GM18867 (cell line): ENCODE measurements at regions not wholly inside any gene's neighbourhood (a gene's known extent, or its start where the extent isn't known, plus 50 kb on each side); places are given as distances from the start of the nearest gene placed in this dataset.

ENCODE experiments used
- ATAC-seq: cut with Tn5 transposase; IDR thresholded peaks from one replicate; pipeline ENCODE4 v1.9.1; 2021; ENCODE audit warnings: mild to moderate bottlenecking, moderate library complexity; ENCODE audit not compliant: unreplicated experiment

DNA sequence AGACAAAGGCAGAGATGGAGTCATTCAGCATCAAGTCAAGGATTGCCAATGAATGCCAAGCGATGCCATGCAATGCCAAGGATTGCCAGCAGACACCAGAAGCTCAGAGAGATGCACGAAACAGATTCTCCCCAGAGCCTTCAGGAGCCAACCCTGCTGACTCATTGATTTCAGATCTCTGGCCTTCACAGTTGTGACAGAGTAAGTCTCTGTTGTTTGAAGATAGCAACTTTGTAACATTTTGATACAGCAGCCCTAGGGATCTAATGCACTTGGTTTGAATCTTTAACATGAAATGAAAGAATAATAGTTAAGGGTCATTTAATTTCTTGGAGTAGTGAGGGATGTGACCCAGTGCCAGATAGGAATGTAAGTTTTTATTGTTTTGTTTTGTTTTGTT lies 287.4 kb upstream of the RUNX1 start:
- no peak for ATAC-seq

GRCh38 chr21:35335951-35336446 lies 286.9 kb upstream of the RUNX1 start:
- no peak for ATAC-seq

DNA sequence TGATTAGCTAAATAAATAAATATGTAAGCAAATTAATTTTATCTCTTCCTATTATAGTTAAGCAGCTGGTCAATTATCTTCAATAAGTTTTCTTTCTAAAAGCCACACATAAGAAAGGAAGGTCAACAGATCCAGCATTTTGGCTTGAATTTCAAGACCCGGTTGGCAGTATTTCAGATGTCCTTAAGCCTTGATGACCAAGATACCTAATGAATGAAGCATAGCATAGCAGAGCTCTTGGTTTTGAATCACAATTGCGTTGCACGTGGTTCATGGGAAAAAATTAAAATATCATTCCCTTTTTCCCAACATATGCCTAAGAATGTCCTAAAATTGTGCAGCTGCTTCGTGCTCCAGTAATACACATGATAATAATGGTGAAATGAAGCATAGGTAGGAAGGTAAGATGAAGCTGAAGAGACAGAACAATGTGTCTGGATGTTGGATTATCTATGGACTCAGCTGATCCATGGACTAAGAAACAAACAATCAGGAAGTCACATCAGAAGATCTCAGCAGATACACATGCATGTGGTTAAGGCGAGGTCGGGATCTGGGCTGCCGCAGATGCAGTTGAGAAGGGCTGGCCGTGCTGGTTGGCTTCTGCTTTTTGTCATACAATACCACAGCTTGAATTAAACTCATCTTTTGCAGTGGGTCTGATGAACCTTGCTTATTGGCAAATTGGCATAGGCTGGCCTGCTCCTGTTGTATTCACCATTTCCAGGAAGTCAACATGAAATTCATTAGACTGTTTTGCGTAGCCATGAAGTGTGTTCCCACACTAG lies 284.9 kb upstream of the RUNX1 start:
- no peak for ATAC-seq

DNA sequence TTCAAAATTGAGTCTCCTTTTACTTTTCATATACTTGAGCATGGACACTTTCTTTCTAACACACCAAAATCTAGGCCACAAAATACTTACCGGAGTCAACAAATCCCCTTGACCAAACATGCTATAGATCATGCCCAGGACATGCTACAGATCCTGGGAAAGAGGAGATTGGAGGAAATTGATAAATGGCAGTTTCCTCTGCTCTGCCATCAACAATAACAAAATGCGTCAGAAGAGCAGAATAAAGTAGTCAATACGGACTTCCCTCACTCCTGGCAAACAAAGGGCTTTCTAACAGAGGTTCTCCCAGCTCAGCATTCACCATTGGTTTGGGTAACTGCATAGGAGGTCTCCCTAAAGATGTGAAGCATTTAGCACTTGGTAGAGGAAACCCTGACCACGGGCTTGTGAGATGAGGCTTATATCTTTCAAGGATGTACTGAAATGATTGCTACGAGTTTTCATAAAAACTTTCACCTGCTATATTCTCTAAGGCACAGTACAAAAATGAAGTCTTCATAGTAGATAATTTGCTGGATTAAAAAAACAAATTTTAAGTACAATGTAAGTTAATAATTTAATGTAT lies 283.8 kb upstream of the RUNX1 start:
- no peak for ATAC-seq

DNA sequence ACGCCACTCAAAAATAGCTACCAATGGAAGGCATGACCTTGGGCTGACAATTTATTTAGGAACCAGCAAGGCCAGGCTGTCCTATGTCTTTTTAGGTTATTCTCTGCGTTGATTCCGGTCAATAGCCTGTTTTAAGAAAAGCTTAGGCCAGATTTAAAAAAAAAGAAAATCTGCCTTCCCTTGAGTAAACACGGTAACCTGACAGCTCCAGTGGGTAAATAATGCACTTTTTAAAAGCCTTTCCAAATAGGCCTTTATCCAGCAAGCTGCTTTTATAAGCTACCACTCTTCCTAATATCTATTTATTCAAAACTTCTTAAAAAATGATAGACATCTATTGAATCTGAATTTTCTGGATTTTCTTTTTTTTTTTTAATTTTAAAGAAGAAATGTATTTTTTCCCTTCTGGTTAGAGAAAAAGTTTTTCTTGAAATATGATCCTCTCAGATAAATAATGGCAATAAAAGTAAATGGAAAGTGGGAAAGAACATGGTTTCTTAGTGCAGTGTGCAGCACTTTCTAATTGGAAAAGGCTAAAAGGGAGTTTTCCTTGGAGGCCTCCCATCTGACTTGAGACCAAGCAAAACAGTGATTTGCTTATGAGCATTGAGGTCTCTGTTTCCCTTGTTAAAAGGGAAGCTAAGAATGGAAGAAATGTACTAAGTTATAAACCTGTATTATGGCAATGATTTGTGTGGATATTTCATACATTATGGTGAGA lies 281.0 kb upstream of the RUNX1 start:
- no peak for ATAC-seq

- no peak for ATAC-seq
Observed at GRCh38 chr21:35328856-35329455, 279.9 kb upstream of the RUNX1 start.

DNA sequence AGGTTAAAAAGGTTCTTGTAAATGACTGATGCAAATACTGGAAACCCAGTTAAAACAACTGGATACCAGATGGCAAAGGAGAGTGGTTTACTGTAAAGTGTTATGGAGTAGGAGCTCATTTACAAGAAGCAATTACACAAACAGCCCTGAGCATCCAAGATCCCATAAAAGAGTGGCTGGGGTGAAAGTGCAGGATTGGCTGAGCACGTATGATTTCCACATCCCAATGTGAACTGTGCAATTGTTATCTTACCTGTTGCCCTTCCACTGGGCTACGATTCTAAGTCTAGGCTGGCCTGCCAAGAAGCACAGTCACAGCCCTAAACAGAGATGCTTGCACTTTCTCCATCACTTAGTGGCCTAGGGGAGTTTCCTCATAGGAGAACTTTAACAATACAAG lies 277.6 kb upstream of the RUNX1 start:
- no peak for ATAC-seq

DNA sequence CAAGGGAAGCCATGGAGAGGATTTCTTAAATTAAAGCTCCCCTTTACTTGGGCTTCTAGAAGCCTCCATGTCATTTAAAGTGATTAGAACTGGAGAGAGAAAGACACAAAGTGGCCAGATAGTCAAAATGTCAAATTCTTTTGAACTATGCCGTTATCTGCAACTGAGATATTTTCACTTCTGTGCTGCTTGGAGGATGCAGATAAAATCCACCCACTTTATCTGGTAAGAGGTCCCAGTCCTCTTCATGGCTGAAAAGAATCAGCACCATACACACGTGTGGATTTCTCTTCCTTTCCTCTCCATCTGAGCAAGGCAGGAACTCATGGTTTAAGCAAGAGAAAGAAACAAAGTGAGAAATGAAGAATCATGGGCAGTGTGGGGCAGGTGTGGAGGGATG lies 276.9 kb upstream of the RUNX1 start:
- ATAC-seq = no peak

GRCh38 chr21:35324372-35325220 lies 275.5 kb upstream of the RUNX1 start:
- ATAC-seq = no peak

DNA sequence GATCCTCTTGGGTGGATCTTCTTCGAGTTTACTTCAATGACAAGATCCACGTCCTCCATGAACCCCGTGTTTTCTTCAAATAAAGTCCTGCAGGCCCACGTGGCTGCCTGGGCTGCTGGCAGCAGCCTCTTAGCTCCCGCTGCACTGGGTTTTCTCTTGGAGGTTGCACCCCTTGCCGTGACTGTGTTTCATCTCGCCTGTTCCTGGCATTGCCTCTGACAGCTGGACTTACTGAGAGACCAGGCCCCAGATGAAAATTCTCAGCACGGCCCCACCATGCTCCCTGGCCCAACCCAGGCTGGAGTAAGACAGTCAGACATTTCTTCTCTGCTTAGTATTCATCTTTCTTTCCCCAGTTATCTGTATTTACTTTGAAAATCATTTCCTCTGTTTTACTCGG lies 274.8 kb upstream of the RUNX1 start:
- no peak for ATAC-seq

- ATAC-seq = no peak
Observed at GRCh38 chr21:35321322-35322200, 272.5 kb upstream of the RUNX1 start.

DNA sequence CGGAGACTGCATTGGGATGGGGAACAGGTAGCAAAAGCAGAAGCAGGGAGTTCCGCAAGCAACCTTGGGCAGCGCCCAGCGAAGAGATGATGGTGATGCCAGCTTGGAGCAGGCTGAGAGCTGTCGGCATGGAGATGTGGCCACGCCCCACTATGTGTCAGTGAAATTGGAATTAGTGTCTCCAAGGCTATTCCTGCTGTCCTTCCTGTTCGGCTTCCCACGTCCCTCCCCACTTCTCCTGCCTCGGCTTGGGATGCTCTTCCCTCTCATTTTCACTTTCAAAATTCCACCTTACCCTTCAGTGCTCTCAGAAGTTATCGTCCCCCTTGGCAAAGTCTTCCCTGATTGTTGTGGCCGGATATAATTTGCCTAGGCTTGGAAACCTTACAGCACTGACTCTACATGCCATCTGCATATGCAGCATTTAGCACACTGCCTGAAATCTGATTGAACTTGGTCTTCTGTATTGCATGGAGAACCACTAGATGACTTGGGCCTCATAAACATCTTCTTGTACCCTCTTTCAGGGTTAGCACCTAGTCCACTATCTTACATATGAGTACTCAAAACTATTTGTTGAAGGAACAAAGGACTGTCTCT lies 270.7 kb upstream of the RUNX1 start:
- ATAC-seq = no peak

DNA sequence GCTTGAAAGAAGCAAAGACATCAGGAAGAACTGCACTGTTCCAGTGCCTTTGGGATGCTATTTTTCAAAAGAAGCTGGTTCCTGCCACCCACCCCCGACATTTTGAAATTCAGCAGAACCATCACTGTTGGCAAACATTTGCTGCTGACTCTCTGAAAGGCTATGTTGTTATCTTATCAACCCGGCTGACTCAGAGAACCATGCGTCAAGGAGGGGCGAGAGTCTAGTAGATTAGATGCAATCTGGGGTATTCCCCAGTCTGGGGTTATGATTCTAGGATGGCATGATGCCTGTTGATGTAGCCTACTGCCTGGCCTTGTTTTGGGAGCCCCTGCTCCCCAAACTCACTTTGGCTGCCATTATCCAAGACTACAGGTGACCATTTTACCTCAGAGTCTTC lies 267.8 kb upstream of the RUNX1 start:
- no peak for ATAC-seq

DNA sequence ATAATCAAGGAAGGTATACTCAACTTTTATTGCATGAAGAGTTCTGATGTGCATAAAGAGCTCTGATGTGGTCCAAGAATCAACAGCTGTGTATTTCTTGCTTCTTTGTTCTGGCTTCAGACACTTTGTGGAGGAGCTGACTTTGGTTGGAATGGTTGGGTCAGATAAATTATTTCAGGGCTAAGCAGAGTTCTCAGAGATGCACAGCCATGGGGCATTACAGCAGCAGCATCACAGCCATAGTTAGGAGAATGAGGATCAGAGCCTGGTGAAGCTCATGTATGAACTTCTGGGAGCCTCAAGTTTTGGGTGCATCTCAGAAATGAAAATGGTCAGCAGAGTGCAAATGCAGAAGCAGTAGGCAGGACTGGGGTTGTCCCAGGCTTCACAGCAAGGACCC lies 267.4 kb upstream of the RUNX1 start:
- ATAC-seq = no peak

GRCh38 chr21:35314857-35315582 lies 265.9 kb upstream of the RUNX1 start:
- ATAC-seq = no peak

- ATAC-seq = no peak
Observed at GRCh38 chr21:35311985-35312384, 262.9 kb upstream of the RUNX1 start.

GRCh38 chr21:35309316-35309715 lies 260.2 kb upstream of the RUNX1 start:
- ATAC-seq = no peak

DNA sequence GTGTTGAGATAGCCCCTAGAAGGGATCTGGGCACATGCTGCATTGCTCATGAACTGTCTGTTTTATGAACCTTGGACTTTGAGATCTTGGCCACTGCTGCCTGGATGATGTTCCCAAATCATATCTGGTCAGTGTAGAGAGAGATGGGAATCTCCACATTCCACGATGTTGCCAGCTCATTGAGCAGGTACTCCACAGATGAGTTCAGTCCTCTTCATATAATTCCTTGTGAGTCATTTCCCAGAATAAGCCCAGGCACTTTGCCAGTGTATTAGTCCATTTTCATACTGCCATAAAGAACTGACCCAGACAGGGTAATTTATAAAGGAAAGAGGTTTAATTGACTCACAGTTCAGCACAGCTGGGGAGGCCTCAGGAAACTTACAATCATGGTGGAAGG lies 254.0 kb upstream of the RUNX1 start:
- no peak for ATAC-seq

DNA sequence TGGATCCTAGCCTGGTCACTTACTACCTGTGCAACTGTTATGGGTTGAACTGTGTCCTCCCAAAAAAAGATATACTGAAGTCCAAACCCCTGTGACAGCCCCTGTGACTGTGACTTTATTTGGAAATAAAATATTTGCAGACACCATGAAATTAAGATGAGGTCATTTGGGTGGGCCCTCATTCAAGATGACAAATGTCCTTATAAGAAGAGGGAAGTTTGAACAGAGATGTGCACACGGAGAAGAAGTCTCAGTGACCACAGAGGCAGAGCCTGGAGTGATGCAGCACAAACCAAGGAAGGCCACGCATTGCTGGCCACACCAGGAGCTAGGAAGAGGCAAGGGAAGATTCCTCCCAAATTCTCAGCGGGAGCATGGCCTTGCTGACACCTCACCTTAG lies 249.7 kb upstream of the RUNX1 start:
- ATAC-seq = no peak
